KMS-11 (cell line): ENCODE measurements at regions not wholly inside any gene's neighbourhood (a gene's known extent, or its start where the extent isn't known, plus 50 kb on each side); places are given as distances from the start of the nearest gene placed in this dataset.
A peak's percentile ranks its signal among the peaks of the same experiment; 100 is the strongest.

ENCODE experiments used
- H2AFZ ChIP-seq: fragments of 200-600 bp; sonication (generic); 2 replicates; pipeline ENCODE4 v1.6.1; 2016; ENCODE audit warnings: antibody characterized with exemption, mixed run types, low read depth
- H3K27ac ChIP-seq: fragments of 200-600 bp; sonication (generic); 2 replicates; pipeline ENCODE4 v1.6.1; 2016; ENCODE audit warnings: mild to moderate bottlenecking, mixed run types
- H3K27me3 ChIP-seq: fragments of 200-600 bp; sonication (generic); 2 replicates; pipeline ENCODE4 v1.6.1; 2017; ENCODE audit warnings: mild to moderate bottlenecking, low read depth, mixed run types, moderate library complexity; ENCODE audit not compliant: insufficient read depth
- H3K36me3 ChIP-seq: fragments of 200-600 bp; sonication (generic); 2 replicates; pipeline ENCODE4 v1.6.1; 2017; ENCODE audit warnings: mild to moderate bottlenecking, mixed run types; ENCODE audit not compliant: insufficient read depth
- H3K4me1 ChIP-seq: fragments of 200-600 bp; sonication (generic); 2 replicates; pipeline ENCODE4 v1.6.1; 2016; ENCODE audit warnings: mild to moderate bottlenecking, low read depth, mixed run types; ENCODE audit not compliant: poor library complexity, severe bottlenecking
- H3K4me2 ChIP-seq: fragments of 200-600 bp; sonication (generic); 2 replicates; pipeline ENCODE4 v1.7.0; 2016; ENCODE audit warnings: mild to moderate bottlenecking, mixed run types
- H3K4me3 ChIP-seq: fragments of 200-600 bp; sonication (generic); IDR thresholded peaks from 2 replicates; pipeline ENCODE4 v1.6.1; 2017; ENCODE audit warnings: low read depth, low read length, mixed read lengths; ENCODE audit not compliant: insufficient read depth
- H3K79me2 ChIP-seq: fragments of 200-600 bp; sonication (generic); 2 replicates; pipeline ENCODE4 v1.6.1; 2016; ENCODE audit warnings: low read depth, mixed run types; ENCODE audit not compliant: insufficient read depth
- H3K9ac ChIP-seq: fragments of 200-600 bp; sonication (generic); 2 replicates; pipeline ENCODE4 v1.6.1; 2016; ENCODE audit warnings: mild to moderate bottlenecking, mixed run types
- H4K20me1 ChIP-seq: fragments of 200-600 bp; sonication (generic); 2 replicates; pipeline ENCODE4 v1.6.1; 2016; ENCODE audit warnings: mild to moderate bottlenecking, mixed run types; ENCODE audit not compliant: insufficient read depth
- TF ChIP-seq, protein P1 (sequence below): fragments of 200-600 bp; sonication (generic); conservative IDR thresholded peaks from 2 replicates; pipeline ENCODE4 v1.6.1; 2017; ENCODE audit warnings: low read depth, mild to moderate bottlenecking, antibody characterized with exemption, low read length, moderate library complexity, mixed read lengths

DNA sequence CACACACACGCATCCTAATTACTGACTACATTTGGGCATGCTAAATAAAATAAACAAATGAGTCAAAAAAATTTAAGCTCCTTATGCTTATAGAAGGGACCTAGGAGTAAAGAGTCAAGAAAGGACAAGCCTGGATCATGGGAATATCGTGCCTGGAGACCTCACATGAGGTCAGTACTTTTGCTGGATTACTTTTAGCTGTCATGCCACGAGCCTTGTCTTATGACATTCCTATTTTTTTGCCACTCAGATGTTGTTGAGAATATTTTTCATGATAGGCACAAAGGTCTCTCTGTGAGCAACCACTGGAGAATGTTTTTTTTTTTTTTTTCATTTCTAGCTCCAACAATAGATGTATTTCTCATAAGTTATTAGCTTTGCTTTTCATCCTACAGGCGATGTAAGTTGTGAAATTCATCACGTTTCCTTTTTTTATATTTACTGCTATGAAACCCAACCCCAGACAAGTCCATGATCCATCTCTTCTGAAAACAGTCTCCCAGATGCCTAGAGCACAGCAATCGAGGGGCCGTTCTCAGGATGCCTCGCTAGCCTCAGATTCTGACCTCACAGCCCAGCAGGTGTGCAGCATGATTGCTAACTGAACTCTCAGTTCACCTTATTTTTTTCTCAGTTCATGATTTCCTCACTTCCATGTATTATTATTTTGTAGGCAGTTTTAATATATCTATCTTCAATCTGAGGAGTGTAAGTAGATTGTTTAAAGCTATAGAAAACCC, 464.5 kb downstream of the IRS1 start:
- Histone ChIP-seq H3K36me3 (no peaks in the 10 kb centered on the region), H3K79me2 (no peaks in the 10 kb centered on the region), H4K20me1 (no peaks in the 10 kb centered on the region; the same call in 1 of the 2 replicates), H3K27ac (peak overlapping the region; percentile 32; the same call in 1 of the 2 replicates), H3K27me3 (no peaks in the 10 kb centered on the region), H2AFZ (no peak overlapping the region), H3K4me1 (peaks cover 29% of the 10 kb centered on the region), H3K9ac (no peak overlapping the region), H3K4me2 (peak overlapping the region; percentile 53), H3K4me3 (no peak overlapping the region)
- TF ChIP-seq, protein P1, sequence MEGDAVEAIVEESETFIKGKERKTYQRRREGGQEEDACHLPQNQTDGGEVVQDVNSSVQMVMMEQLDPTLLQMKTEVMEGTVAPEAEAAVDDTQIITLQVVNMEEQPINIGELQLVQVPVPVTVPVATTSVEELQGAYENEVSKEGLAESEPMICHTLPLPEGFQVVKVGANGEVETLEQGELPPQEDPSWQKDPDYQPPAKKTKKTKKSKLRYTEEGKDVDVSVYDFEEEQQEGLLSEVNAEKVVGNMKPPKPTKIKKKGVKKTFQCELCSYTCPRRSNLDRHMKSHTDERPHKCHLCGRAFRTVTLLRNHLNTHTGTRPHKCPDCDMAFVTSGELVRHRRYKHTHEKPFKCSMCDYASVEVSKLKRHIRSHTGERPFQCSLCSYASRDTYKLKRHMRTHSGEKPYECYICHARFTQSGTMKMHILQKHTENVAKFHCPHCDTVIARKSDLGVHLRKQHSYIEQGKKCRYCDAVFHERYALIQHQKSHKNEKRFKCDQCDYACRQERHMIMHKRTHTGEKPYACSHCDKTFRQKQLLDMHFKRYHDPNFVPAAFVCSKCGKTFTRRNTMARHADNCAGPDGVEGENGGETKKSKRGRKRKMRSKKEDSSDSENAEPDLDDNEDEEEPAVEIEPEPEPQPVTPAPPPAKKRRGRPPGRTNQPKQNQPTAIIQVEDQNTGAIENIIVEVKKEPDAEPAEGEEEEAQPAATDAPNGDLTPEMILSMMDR = no peak

DNA sequence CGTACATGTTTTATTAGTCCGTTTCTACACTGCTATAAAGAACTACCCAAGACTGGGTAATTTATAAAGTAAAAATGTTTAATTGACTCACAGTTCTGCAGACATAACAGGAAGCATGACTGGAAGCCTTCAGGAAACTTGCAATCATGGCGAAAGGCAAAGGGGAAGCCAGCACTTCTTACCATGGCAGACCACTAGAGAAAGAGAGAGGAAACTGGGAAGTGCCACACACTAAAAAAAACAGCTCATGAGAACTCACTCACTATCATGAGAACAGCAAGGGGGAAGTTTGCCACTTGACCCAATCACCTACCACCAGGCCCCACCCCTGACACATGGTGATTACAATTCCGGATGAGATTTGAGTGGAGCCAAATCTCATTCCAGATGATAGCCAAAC, 466.2 kb downstream of the IRS1 start:
- TF ChIP-seq, protein P1 = no peak
- H3K4me2 ChIP-seq = no peak overlapping the region
- H3K4me3 ChIP-seq = no peak overlapping the region
- no peaks in the 10 kb centered on the region for H3K36me3 ChIP-seq
- no peaks in the 10 kb centered on the region for H3K27me3 ChIP-seq
- no peaks in the 10 kb centered on the region; the same call in 1 of the 2 replicates for H4K20me1 ChIP-seq
- no peak overlapping the region for H2AFZ ChIP-seq
- peaks cover 23% of the 10 kb centered on the region for H3K4me1 ChIP-seq
- no peaks in the 10 kb centered on the region for H3K79me2 ChIP-seq
- H3K9ac ChIP-seq = no peak overlapping the region
- H3K27ac ChIP-seq = no peak overlapping the region

DNA sequence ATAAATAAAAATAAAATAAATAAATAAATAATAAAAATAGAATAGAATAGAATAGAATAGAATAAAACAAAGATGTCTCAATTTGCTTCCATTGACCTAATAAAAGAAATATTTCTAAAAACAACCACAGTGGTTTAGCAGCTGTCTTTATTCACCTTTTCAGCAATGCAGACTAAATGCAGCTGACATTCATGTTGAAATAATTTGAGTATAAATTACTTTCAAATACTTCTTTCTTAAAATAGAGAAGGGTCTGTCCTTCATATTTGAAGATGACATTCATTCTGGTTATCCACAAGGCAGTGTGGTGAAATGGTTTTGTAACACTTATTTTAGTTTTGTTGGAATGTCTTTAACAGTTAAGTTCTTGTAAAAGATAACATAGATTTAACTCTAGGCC, 469.4 kb downstream of the IRS1 start:
- TF ChIP-seq, protein P1 = no peak
- Histone ChIP-seq H3K27ac (no peak overlapping the region), H3K36me3 (no peaks in the 10 kb centered on the region), H4K20me1 (no peaks in the 10 kb centered on the region; the same call in 1 of the 2 replicates), H3K4me3 (no peak overlapping the region), H3K27me3 (no peaks in the 10 kb centered on the region), H3K9ac (no peak overlapping the region), H3K4me1 (peaks cover 10% of the 10 kb centered on the region), H3K4me2 (no peak overlapping the region), H3K79me2 (no peaks in the 10 kb centered on the region), H2AFZ (no peak overlapping the region)

DNA sequence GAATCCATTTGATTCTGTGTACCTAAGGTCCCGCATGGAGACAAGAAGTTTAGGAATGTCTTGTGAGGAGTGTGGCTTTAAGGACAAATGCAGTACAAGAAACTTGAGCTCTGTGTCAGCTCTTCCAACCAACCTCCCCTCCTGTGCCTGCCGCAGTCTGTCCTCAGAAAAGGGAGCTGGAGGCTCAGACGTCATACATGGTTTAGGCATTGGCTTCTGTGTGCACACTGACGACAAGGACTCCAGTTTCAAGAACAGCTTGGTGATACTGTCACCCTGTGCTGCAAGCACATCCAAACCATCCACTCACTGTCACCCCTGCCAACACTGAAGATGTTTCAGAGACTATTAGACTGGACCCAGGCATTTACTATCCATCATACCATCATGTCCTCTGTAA, 470.4 kb downstream of the IRS1 start:
- no peaks in the 10 kb centered on the region; the same call in 1 of the 2 replicates for H4K20me1 ChIP-seq
- H3K4me3 ChIP-seq = no peak overlapping the region
- H3K9ac ChIP-seq = no peak overlapping the region
- no peak overlapping the region for H2AFZ ChIP-seq
- H3K36me3 ChIP-seq = no peaks in the 10 kb centered on the region
- H3K79me2 ChIP-seq = no peaks in the 10 kb centered on the region
- no peaks in the 10 kb centered on the region for H3K27me3 ChIP-seq
- H3K4me2 ChIP-seq = no peak overlapping the region
- no peak overlapping the region for H3K27ac ChIP-seq
- TF ChIP-seq, protein P1 = no peak
- H3K4me1 ChIP-seq = no peaks in the 10 kb centered on the region
